Stimulated activated CD4-positive, alpha-beta T cell treated with anti-CD3 and anti-CD28 coated beads, Interleukin-1b, Interleukin-23, amount 100 ng/mL, for 24 hours (primary cell): ENCODE measurements at regions not wholly inside any gene's neighbourhood (a gene's known extent, or its start where the extent isn't known, plus 50 kb on each side); places are given as distances from the start of the nearest gene placed in this dataset.

Experiments used
- DNase-seq, 4 experiments: peaks; one replicate each; pipeline ENCODE4 v3.0.0-alpha.2; 2020; ENCODE audit warnings: low read depth in 4 of 4, low spot score in 1 of 4

GRCh38 chr15:69624155-69624520, 171.5 kb downstream of the RPLP1 start:
- DNase-seq: no peak

- DNase-seq: no peak
Observed at GRCh38 chr15:69624816-69625215, 172.2 kb downstream of the RPLP1 start.

- no peak for DNase-seq
Observed at GRCh38 chr15:69625328-69625727, 172.7 kb downstream of the RPLP1 start.

- no peak for DNase-seq
Observed at GRCh38 chr15:69626095-69627066, 173.8 kb downstream of the RPLP1 start.

- no peak for DNase-seq
Observed at GRCh38 chr15:69627548-69628158, 175.0 kb downstream of the RPLP1 start.

GRCh38 chr15:69628256-69629093, 175.9 kb downstream of the RPLP1 start:
- no peak for DNase-seq

- DNase-seq: peak in 1 of 4 experiments; percentile 17
Observed at GRCh38 chr15:69629631-69630161, 177.1 kb downstream of the RPLP1 start.

GRCh38 chr15:69631005-69631404, 178.4 kb downstream of the RPLP1 start:
- DNase-seq: no peak

GRCh38 chr15:69631978-69632377, 179.4 kb downstream of the RPLP1 start:
- DNase-seq: no peak

- no peak for DNase-seq
Observed at GRCh38 chr15:69634860-69635259, 182.2 kb downstream of the RPLP1 start.

- DNase-seq: no peak
Observed at GRCh38 chr15:69636169-69636915, 183.7 kb downstream of the RPLP1 start.

GRCh38 chr15:69637818-69638217, 185.2 kb downstream of the RPLP1 start:
- no peak for DNase-seq

- no peak for DNase-seq
Observed at GRCh38 chr15:69643476-69643875, 190.9 kb downstream of the RPLP1 start.

- no peak for DNase-seq
Observed at GRCh38 chr15:69643971-69644370, 191.4 kb downstream of the RPLP1 start.

- DNase-seq: no peak
Observed at GRCh38 chr15:69644876-69645275, 192.3 kb downstream of the RPLP1 start.

- DNase-seq: no peak
Observed at GRCh38 chr15:69647142-69647513, 194.5 kb downstream of the RPLP1 start.

GRCh38 chr15:69648212-69648611, 195.6 kb downstream of the RPLP1 start:
- DNase-seq: no peak

GRCh38 chr15:69648775-69649735, 196.4 kb downstream of the RPLP1 start:
- no peak for DNase-seq

GRCh38 chr15:69652293-69652692, 199.7 kb downstream of the RPLP1 start:
- DNase-seq: no peak
